ENCODE measurements at regions not wholly inside any gene's neighbourhood (a gene's known extent, or its start where the extent isn't known, plus 50 kb on each side); places are given as distances from the start of the nearest gene placed in this dataset.

- Mint-ChIP-seq H3K36me3 (no peaks in the 10 kb centered on the region), H3K27ac (no peak overlapping the region), H3K4me3 (no peak overlapping the region), H3K4me1 (no peaks in the 10 kb centered on the region), H3K9me3 (peaks cover 0 to 6% (median 0%) of the 10 kb centered on the region in 7 donors), H3K27me3 (ENCODE audit: low read depth in 3 of 3) (peaks cover 0 to 1% (median 0%) of the 10 kb centered on the region in 3 donors)
- H3K27me3 ChIP-seq (ENCODE audit: control insufficient read depth in 2 of 2, insufficient read depth in 2 of 2, low read length in 2 of 2) = no peaks in the 10 kb centered on the region
- H2AFZ ChIP-seq (ENCODE audit: insufficient read depth, low read depth, low read length, poor library complexity, severe bottlenecking) = no peak overlapping the region
- no peak overlapping the region for H3K9ac ChIP-seq (ENCODE audit: insufficient read depth, low read length, poor library complexity, severe bottlenecking)
- H3K4me1 ChIP-seq (ENCODE audit: control insufficient read depth in 1 of 2, insufficient read depth in 2 of 2, low read length in 2 of 2) = no peaks in the 10 kb centered on the region
- TF ChIP-seq CTCF (IDR thresholded peaks at IDR 0.05) = no peak
- H3K79me2 ChIP-seq (ENCODE audit: insufficient read depth, low read length) = no peaks in the 10 kb centered on the region
- 91% methylated on average over 5 of the region's 9 CpGs for WGBS (ENCODE audit: insufficient coverage)
- H3K9me3 ChIP-seq (replicated peaks in 1 of 2; ENCODE audit: control insufficient read depth in 1 of 2, insufficient read depth in 1 of 2, low read length in 2 of 2) = no peaks in the 10 kb centered on the region
- H3K36me3 ChIP-seq (replicated peaks in 1 of 2; ENCODE audit: control insufficient read depth in 1 of 2, insufficient read depth in 2 of 2, low read length in 2 of 2) = no peaks in the 10 kb centered on the region
- no peaks in the 10 kb centered on the region for H4K20me1 ChIP-seq (ENCODE audit: insufficient read depth, low read length)
- H3K27ac ChIP-seq (ENCODE audit: low read depth in 1 of 2, low read length in 2 of 2) = no peak overlapping the region
- no peak for DNase-seq
- H3K4me3 ChIP-seq (replicated peaks in 1 of 3; ENCODE audit: low read depth in 2 of 3, low read length in 3 of 3) = no peak overlapping the region
- H3K4me2 ChIP-seq (replicated peaks; ENCODE audit: extremely low read depth, low read length, poor library complexity, severe bottlenecking) = no peak overlapping the region
- intact Hi-C loops (cut with micrococcal nuclease) = no loop called here
Observed at GRCh38 chr4:181281451-181281850, 961.8 kb upstream of the TENM3 start.

- intact Hi-C loops (cut with micrococcal nuclease) = no loop called here
- Mint-ChIP-seq H3K27ac (no peak overlapping the region), H3K4me1 (no peaks in the 10 kb centered on the region), H3K27me3 (ENCODE audit: low read depth in 3 of 3) (peaks cover 0 to 2% (median 0%) of the 10 kb centered on the region in 3 donors), H3K9me3 (peaks cover 0 to 4% (median 0%) of the 10 kb centered on the region in 7 donors), H3K4me3 (no peak overlapping the region), H3K36me3 (no peaks in the 10 kb centered on the region)
- no peaks in the 10 kb centered on the region for H3K27me3 ChIP-seq (ENCODE audit: control insufficient read depth in 2 of 2, insufficient read depth in 2 of 2, low read length in 2 of 2)
- H3K4me2 ChIP-seq (replicated peaks; ENCODE audit: extremely low read depth, low read length, poor library complexity, severe bottlenecking) = no peak overlapping the region
- DNase-seq = no peak
- H3K79me2 ChIP-seq (ENCODE audit: insufficient read depth, low read length) = no peaks in the 10 kb centered on the region
- no peaks in the 10 kb centered on the region for H3K36me3 ChIP-seq (replicated peaks in 1 of 2; ENCODE audit: control insufficient read depth in 1 of 2, insufficient read depth in 2 of 2, low read length in 2 of 2)
- H3K4me3 ChIP-seq (replicated peaks in 1 of 3; ENCODE audit: low read depth in 2 of 3, low read length in 3 of 3) = no peak overlapping the region
- no peak for TF ChIP-seq CTCF (IDR thresholded peaks at IDR 0.05)
- no peaks in the 10 kb centered on the region for H3K9me3 ChIP-seq (replicated peaks in 1 of 2; ENCODE audit: control insufficient read depth in 1 of 2, insufficient read depth in 1 of 2, low read length in 2 of 2)
- no peaks in the 10 kb centered on the region for H3K4me1 ChIP-seq (ENCODE audit: control insufficient read depth in 1 of 2, insufficient read depth in 2 of 2, low read length in 2 of 2)
- H4K20me1 ChIP-seq (ENCODE audit: insufficient read depth, low read length) = no peaks in the 10 kb centered on the region
- H3K27ac ChIP-seq (ENCODE audit: low read depth in 1 of 2, low read length in 2 of 2) = no peak overlapping the region
- no peak overlapping the region for H2AFZ ChIP-seq (ENCODE audit: insufficient read depth, low read depth, low read length, poor library complexity, severe bottlenecking)
- no peak overlapping the region for H3K9ac ChIP-seq (ENCODE audit: insufficient read depth, low read length, poor library complexity, severe bottlenecking)
- WGBS (ENCODE audit: insufficient coverage) = 89% methylated on average over 7 of the region's 7 CpGs
Observed at GRCh38 chr4:181289198-181289597, 954.0 kb upstream of the TENM3 start.

Data from CD14-positive monocyte (primary cell).